NOMO-1 treated with DMSO at 0.1 percent for 48 hours (cell line): ENCODE measurements at regions not wholly inside any gene's neighbourhood (a gene's known extent, or its start where the extent isn't known, plus 50 kb on each side); places are given as distances from the start of the nearest gene placed in this dataset.
"Not testable (repeated sequence)": the region's sequence is repeated elsewhere in the genome, so short reads cannot be mapped to it uniquely, and the experiment has no call there.

Source experiments
- DNase-seq: peaks from one replicate; lab custom pipeline; 2025; ENCODE audit not compliant: unreplicated experiment; lab: John Stamatoyannopoulos, UW

DNA sequence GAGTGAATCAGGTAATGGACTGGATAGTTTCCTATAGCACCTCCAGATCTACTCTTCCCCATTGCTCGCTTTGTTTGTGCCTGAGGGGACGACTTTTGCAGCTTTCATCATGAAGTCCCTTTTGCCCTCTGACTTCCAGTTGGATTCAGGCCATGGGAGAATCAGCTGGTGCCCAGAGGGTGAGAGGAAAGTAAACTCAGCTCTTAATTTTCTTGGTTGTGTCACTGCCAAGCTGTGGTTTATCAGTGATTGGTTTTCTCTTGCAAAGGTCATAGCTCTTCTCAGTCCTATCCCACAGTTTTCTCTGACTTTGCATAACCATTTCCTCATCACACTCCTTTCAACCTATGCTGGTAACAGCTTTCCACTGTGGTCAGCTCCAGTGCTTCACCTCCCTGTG, 200.1 kb downstream of the KCNJ2 start:
- no peak for DNase-seq

DNA sequence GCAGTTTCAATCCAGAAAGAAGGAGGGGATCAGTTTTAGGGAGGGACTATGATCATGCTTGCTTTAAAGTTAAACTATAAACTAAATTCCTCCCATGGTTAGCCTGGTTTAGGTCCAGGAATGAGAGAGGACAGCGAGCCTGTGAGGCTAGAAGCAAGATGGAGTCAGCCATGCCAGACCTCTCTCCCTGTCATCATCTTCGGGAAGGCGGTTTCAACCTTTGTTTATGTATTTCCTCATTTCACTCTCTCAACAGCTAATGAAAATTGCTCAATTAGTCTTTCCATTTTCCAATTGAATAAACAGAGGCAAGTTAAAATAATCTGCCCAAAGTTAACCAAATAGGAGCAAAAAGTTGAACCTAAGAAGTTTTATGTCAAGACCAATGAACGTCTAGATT, 201.5 kb downstream of the KCNJ2 start:
- DNase-seq: peak; percentile 26

DNA sequence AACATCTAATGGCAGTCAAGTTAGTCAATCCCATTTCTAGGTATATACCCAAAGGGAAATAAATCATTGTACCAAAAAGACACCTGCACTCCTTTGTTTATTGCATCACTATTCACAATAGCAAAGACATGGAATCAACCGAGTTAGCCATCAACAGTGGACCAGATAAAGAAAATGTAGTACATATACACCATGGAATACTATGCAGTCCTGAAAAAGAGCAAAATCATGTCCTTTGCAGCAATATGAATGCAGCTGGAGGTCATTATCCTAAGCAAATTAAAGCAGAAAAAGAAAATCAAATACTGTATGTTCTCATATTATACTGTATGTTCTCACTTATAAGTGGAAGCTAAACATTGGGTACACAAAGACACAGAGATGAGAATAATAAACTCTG, 204.0 kb downstream of the KCNJ2 start:
- no peak for DNase-seq

DNA sequence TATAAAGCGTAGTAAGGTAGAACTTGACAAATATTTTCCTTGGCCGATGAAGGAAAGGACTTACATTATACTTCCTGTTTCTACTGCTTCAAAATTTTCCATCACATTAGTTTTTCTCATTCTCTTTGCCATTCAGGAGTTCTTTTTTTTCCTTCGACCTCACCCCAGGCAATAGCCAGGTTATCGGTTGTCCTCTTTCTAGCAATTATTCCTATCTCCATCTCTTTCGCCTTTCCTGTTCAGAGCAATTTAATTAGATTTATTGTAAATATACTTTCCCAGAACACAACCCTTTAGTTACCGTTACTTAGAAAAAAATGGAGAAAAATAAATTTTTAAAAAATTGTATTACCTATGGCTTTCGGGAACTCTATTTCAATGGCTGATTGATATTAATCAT, 205.2 kb downstream of the KCNJ2 start:
- no peak for DNase-seq

DNA sequence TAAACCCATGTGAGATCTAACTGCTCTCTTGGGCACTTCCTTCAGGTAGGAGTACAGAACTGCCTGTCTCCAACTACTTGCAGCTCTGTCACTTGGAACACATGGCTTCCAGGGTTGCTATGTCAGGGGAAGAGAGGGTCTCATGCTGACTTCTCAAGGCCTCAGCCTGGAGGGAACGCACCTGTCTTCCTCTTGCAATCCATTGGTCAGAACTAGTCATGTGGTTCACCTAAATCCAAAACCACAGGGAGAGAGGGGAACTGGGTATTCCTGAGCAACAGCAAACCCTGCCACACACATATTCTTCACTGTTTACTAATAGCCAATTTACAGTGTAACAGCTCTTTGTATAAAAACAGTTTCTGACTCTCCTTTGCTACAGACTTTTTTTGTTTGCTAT, 206.1 kb downstream of the KCNJ2 start:
- no peak for DNase-seq

DNA sequence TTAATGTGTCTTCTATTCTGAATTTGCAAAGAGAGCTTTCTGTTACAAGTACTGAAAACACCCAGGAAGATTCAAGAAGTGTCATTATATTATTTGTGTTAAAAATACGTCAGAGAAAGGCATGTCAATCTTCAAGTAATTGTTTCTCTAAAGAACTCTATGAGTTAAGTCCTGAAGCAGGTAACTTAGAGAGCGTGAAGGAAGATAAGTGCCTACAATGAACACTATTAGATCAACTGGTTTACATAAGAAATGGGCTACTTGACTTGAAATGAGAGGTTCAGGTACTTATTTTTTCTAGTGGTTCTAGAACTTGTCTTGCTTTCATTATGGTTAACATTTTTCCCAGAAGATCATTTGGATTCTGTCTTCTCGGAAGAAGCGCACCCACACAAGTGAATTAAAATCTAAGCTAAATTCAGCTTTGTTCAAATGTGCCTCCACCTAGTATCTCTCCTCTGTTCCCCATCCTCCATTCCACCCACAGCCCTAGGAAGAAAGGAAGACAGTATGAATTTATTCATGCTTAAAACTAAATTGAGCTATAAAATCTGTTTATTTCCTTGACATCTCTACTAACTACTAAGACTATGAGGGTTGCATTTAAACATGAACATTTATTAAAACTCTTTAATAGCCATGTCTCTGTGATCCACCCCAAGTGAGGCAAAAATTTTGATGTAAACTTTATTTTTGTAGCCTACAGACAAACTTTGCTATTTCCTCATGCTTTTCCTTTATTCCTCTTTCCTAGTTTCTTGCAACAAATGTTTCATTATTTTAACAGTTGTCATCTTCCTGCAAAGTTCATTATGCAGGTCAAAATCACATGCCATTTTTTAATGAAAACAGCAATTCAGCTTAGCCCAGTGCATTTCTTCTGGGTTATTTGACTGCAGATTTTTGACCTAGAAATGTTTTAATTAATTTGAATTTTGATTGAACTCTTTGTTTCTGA, 206.8 kb downstream of the KCNJ2 start:
- DNase-seq: no peak

DNA sequence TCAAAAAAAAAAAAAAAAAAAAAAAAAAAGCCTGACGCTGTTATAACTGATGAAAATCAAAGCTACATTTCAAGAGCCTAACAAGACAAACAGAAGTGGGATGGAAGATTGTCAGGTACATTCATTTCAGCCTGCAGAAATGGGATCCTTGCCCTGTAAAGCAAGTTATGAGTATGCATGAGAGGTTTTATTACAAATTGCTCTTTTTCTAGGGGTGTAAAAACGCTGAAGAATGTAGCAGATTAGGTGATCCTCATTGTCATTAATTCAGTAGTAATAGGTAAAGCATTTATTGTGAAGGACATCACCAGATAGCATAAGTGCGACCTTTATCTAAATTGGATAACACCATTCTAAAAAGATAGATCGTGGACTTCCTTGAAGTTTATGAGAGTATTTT, 208.3 kb downstream of the KCNJ2 start:
- DNase-seq: no peak

DNA sequence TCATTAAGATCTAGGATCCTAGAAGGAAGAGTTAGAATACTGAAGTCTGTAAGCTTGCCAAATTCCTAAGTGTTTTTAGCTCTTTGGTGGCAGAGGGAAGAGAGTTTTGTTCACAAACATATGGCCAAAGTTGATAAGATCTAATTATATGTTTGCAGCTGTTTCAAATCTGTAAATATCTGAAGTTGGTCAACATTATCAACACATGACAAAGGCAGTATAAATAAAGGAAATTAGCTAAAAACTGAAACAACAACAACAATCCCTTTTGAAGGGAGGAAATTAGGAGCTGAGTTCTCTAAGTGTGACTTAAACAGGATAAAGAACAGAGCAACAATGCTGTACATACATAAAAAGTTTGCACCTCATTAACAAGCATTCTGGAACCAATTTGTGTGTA, 208.7 kb downstream of the KCNJ2 start:
- DNase-seq: no peak

DNA sequence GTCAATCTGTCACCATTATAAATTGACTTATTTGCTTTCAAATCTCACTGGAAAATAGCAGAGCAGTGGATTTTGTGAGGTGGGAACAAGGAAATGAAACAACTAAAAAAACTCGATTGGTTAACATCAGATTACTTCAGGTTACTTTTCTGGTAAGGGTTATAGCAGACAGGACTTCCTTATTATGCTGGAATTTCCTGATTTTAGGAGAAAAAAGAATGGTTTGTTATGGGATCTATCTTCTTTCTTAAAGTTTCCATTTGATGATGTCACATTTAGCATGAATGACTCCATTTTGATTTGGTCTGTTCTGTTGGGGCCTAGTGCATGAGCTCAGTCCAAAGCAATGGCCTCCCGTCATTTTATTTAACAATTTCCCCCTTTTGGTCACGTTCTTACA, 210.6 kb downstream of the KCNJ2 start:
- DNase-seq: no peak

DNA sequence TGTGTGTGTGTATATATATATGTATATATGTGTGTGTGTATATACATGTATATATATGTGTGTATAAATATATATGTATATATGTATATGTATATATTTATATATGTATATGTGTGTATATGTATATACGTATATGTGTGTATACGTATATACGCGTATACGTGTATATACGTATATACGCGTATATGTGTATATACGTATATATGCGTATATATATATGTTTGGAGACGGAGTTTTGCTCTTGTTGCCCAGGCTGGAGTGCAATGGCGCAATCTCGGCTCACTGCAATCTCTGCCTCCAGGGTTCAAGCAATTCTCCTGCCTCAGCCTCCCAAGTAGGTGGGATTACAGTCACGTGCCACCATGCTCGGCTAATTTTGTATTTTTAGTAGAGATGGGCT, 212.6 kb downstream of the KCNJ2 start:
- not testable (repeated sequence) for DNase-seq

DNA sequence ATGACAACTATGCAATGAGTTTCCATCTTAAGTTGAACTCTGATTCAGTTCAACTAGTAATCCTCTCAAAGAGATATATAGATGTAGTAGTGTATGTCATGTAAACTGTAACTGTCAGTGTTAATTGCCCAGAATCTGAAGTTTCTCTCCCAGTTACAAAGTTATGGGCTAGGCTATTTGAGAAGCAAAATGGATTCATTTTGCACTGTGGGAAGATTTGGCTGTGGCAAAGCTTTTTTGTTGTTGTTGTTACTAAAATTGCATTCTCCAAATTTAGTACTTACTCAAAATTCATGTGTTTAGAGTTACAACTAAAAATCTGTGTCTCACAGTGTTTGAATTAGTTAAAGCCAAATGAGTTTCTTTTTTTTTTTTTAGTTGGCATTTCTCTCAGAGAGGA, 219.0 kb downstream of the KCNJ2 start:
- no peak for DNase-seq

DNA sequence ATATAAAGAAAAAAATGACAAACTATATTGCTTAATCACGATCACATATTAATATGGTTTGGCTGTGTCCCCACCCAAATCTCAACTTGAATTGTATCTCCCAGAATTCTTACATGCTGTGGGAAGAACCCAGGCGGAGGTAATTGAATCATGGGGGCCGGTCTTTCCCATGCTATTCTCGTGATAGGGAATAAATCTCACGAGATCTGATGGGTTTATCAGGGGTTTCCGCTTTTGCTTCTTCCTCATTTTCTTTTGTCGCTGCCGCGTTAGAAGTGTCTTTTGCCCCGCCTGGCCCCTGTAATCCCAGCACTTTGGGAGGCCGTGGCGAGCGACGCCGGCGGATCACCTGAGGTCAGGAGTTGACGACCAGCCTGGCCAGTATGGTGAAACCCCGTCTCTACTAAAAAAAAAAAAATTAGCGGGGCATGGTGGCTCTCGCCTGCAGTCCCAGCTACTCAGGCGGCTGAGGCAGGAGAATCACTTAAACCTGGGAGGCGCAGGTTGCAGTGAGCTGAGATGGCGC, 220.0 kb downstream of the KCNJ2 start:
- not testable (repeated sequence) for DNase-seq

DNA sequence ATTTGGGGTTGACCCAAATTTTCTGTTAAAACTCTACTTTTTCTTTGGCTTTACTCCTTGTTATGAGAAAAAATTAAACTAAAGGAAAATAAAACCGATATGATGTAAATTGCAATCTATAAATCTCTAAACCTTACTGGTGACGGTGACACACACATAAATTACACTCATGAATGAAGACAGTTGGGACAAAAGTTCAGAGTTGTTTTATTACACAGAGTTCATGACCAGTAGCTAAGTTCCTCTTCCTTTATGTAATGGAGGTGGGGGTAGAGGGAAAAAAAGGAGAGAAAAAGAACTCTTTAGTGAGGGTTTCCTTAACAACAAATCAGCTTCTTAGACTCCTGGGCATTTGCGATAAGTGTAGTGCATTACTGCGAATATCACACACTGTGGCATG, 220.7 kb downstream of the KCNJ2 start:
- DNase-seq: peak; percentile 70

DNA sequence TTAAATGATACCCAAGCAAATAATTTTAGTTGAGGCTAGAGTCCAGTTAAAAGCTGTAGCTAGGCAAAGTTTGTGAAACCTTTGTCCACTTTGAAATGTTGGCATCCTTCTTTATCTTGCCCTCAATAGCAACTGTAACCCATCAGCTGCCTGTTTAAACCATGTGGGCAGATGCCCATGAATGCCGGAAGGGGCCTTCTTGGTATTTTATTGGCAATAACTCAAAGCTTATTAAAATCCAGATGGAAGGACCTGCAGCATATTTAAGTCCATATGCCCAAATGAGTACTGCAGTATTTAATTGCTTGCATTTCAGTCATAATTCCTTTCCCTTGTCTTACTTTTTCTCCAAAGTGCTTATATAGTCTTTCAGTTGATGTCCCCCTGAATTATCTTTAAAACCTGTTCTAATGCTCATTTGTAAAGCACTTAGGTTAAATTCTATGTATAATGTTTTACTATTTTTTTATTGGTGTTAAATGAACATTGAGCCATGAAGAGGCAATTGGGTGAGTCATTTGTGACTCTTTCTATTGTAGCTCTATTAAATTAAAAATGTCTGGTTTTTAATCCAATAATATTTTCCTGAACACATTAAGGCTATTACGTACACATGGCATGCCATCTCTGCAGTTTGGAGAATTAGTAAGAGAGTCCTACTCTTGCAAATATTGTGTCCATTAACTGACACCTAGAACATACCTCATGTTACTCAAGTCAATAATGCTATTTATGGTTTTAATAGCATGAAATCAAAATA, 225.3 kb downstream of the KCNJ2 start:
- no peak for DNase-seq

DNA sequence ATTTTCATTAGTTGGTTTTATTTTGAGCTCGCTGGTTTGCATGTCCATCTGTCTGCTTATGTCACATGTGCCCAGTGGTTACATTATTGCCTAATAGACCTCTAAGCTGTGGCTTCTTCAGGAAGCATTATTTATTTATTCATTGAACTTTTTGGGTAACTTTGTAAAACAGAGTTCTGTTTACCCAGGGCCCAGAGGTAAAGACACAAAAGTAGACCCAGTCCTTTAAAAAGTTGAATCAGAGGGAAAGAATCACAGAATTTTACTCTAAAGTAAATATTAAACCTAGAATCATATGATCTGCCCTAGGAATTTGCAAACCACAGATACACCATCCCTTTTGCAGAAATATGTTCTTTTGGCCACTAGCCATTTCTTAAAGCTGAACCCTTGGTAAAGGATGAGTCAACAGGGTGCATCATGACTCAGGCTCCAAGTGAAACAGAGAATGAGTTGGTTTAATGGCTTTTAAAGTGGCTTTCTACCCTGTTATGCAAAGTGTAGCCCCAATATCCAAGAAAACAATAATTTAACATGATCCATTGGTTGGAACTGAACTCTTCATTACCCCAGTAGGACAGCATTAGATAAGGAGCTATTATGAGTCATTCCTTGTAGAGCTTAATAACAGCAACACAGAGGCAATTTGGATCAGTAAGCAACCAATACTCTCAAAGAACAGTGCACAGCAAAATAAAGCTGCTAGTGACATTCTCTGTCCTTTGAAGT, 236.3 kb downstream of the KCNJ2 start:
- peak; percentile 84 for DNase-seq

DNA sequence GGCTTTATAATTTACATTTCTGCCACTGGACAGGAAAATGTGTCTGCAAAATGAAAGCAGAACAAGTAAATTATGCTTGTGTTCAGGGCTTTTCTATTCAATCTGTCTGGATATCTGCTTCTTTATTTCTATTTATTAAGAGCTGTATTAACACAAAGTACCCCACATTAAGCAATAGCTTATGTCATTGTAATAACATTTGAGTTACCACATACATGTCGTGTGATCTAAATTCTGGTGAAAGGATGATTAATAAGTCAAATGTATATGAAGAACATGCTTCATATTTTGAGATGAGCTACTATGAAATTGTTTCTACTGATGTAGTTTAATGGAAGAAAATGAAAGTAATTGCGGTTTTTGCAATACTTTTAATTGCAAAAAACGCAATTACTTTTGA, 238.2 kb downstream of the KCNJ2 start:
- DNase-seq: no peak

DNA sequence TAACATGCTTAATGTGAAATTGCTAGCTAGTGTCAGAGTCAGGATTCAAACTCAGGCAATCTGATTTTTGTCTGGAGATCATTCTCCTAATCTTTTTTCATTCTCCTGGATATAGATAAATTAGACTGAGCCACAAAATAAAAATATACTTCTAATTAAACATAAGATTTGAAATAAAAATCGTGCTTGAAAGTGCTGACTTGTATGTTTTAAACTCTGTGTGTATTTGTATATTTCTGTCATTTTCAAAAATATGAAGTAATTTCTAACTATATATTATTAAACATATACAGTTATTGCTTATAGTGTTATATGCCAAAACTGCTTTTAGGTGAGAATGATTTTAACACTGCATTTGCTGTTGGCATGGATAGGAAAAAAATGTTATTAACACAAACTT, 239.4 kb downstream of the KCNJ2 start:
- DNase-seq: no peak

DNA sequence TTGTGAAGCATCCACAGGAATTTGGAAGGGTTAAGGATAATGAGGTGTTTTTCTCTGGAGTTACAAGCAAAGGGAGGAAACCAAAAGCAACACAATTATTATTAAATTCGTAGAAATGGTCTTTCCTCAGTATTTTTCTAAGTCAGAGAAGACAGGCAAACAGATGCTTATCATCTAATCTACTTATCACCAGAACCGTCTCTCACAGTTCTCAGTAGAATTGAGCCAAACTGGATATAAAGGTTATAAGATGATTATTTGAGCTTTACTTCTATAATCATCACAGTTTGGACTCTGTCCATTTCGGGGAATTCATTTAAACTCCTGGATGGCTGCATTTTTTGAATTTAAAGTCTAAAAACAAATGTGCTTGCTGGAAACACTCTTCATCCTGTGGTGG, 245.0 kb downstream of the KCNJ2 start:
- no peak for DNase-seq

DNA sequence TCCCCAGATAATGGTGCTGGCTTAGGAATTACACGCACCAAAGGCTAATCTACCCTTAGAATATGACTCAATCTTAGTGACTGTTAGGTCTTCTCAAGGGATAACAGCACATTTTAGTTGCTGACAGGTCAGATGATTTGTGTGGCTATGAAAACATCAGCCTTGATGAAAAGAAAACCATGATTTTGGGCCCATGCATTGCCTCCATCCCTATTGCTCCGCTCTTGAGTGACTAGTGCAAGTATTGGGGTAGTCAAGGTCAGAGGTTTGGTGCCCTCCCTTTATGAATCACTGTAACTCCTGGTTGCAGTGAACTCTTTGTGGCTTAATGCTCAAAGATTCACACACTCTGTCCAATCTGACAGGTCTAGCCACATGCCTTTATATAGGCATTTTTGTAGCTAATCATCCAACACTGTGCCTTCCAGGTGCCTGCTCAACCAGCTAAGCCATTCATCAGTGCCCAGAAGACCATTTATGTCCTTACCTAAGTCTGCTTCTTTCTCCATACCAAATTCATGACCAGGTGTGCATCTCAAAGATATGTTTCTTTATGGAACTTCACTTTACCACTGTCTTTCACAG, 251.6 kb downstream of the KCNJ2 start:
- no peak for DNase-seq

DNA sequence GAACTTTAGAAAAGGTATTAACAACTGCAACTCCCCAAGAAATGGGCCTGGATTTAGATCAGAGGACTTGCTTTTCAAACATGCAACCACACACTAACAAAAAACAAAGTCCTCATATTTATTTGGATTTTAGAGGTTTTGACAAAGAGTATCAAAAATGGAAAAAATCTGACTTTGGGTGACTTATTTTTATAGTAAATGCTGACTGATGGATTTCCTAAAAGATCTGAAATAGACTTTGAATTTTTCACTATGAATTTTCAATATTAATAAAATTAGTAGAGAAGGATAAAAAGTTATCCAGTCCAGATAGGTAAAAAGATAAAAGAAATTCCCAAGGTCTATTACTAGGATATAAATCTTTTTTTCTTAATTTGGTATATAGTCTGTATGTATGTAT, 253.5 kb downstream of the KCNJ2 start:
- DNase-seq: no peak

DNA sequence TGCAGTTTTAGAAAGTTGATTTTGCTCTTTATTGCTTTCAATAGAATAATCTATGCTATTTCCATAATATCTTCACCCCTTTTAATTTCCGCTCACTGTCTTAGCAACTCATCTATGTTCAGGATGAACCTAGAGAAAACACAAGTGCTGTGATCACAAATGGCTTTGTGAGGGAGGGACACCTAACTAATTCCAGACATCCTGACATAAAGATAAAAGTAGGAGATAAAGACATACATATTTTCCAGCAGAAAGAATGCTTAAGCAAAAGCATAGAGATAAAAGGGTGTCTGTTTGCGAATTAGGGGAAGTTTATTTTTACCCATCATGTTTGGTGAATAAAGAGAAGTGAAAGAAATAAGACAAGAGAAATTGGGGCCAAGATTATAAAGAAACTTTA, 254.2 kb downstream of the KCNJ2 start:
- peak; percentile 59 for DNase-seq
